Neuronal stem cell (in vitro differentiated cells): ENCODE measurements at regions not wholly inside any gene's neighbourhood (a gene's known extent, or its start where the extent isn't known, plus 50 kb on each side); places are given as distances from the start of the nearest gene placed in this dataset.
"Not testable (repeated sequence)": the region's sequence is repeated elsewhere in the genome, so short reads cannot be mapped to it uniquely, and the experiment has no call there.

ENCODE experiments used
- DNase-seq: peaks from one replicate; pipeline ENCODE4 v3.0.0-alpha.2; 2013; ENCODE audit warnings: low spot score
- H2AFZ ChIP-seq: one replicate; pipeline ENCODE4 v1.6.1; 2013; ENCODE audit warnings: mild to moderate bottlenecking, low read length, inconsistent platforms
- H2AK5ac ChIP-seq: 2 replicates; pipeline ENCODE4 v1.6.1; 2013; ENCODE audit warnings: low read depth, mild to moderate bottlenecking, inconsistent platforms, low read length, moderate library complexity, mixed read lengths
- H2BK120ac ChIP-seq: 2 replicates; pipeline ENCODE4 v1.6.1; 2013; ENCODE audit warnings: low read depth, mild to moderate bottlenecking, inconsistent platforms, low read length, moderate library complexity, mixed read lengths
- H2BK12ac ChIP-seq: one replicate; pipeline ENCODE4 v1.6.1; 2013; ENCODE audit warnings: low read length, inconsistent platforms
- H2BK15ac ChIP-seq: 2 replicates; pipeline ENCODE4 v1.6.1; 2013; ENCODE audit warnings: mild to moderate bottlenecking, low read length, inconsistent platforms, mixed read lengths
- H2BK5ac ChIP-seq: one replicate; pipeline ENCODE4 v1.6.1; 2013; ENCODE audit warnings: inconsistent platforms, mild to moderate bottlenecking, low read length, moderate library complexity
- H3K14ac ChIP-seq: one replicate; pipeline ENCODE4 v1.6.1; 2013; ENCODE audit warnings: low read length, inconsistent platforms
- H3K18ac ChIP-seq: 2 replicates; pipeline ENCODE4 v1.6.1; 2013; ENCODE audit warnings: low read length, inconsistent platforms
- H3K23ac ChIP-seq: 2 replicates; pipeline ENCODE4 v1.6.1; 2013; ENCODE audit warnings: low read depth, mild to moderate bottlenecking, mixed read lengths, low read length, inconsistent platforms; ENCODE audit not compliant: poor library complexity
- H3K27ac ChIP-seq: replicated peaks from 3 replicates; pipeline ENCODE4 v1.5.1; 2013; ENCODE audit warnings: low read length, inconsistent platforms
- H3K27me3 ChIP-seq, 3 experiments: 2 replicates each; pipeline ENCODE4 v1.6.1; 2013; ENCODE audit warnings: low read length in 3 of 3, mild to moderate bottlenecking in 2 of 3, inconsistent platforms in 1 of 3, low read depth in 1 of 3, mixed read lengths in 1 of 3, moderate library complexity in 1 of 3; ENCODE audit not compliant: control insufficient read depth in 3 of 3, insufficient read depth in 3 of 3
- H3K36me3 ChIP-seq, 2 donors: replicated peaks in 1 of 2; 2 replicates each; pipeline ENCODE4 v1.6.1; 2013; ENCODE audit warnings: low read length in 2 of 2; ENCODE audit not compliant: control insufficient read depth in 2 of 2, insufficient read depth in 2 of 2
- H3K4ac ChIP-seq: 2 replicates; pipeline ENCODE4 v1.6.1; 2013; ENCODE audit warnings: inconsistent platforms, mild to moderate bottlenecking, low read length, moderate library complexity
- H3K4me1 ChIP-seq, 2 donors: 1 replicate in 1 of 2; 2 replicates in 1 of 2; pipeline ENCODE4 v1.6.1; 2013; ENCODE audit warnings: low read length in 2 of 2, low read depth in 1 of 2; ENCODE audit not compliant: control insufficient read depth in 2 of 2, insufficient read depth in 1 of 2
- H3K4me2 ChIP-seq: one replicate; pipeline ENCODE4 v1.6.1; 2013; ENCODE audit warnings: mild to moderate bottlenecking, low read length, inconsistent platforms; ENCODE audit not compliant: insufficient read depth, poor library complexity, severe bottlenecking
- H3K4me3 ChIP-seq, 2 donors: 2 replicates each; pipeline ENCODE4 v1.5.1; 2013; ENCODE audit warnings: low read length in 2 of 2, mild to moderate bottlenecking in 2 of 2, inconsistent platforms in 1 of 2, moderate library complexity in 1 of 2
- H3K79me1 ChIP-seq: one replicate; pipeline ENCODE4 v1.6.1; 2013; ENCODE audit warnings: low read depth, mild to moderate bottlenecking, inconsistent platforms, low read length, moderate library complexity
- H3K9ac ChIP-seq: one replicate; pipeline ENCODE4 v1.6.1; 2013; ENCODE audit warnings: mild to moderate bottlenecking, low read depth, low read length, inconsistent platforms; ENCODE audit not compliant: poor library complexity
- H3K9me3 ChIP-seq, 2 donors: replicated peaks in 1 of 2; 2 replicates each; pipeline versions ENCODE3 to v1.6.1; 2013; ENCODE audit warnings: low read length in 2 of 2, mild to moderate bottlenecking in 2 of 2, inconsistent platforms in 1 of 2, low read depth in 1 of 2, mixed read lengths in 1 of 2, moderate library complexity in 1 of 2; ENCODE audit not compliant: control insufficient read depth in 2 of 2, insufficient read depth in 1 of 2
- H4K8ac ChIP-seq: one replicate; pipeline ENCODE4 v1.6.1; 2013; ENCODE audit warnings: low read depth, mild to moderate bottlenecking, inconsistent platforms, low read length, moderate library complexity
- H4K91ac ChIP-seq: one replicate; pipeline ENCODE4 v1.6.1; 2013; ENCODE audit warnings: low read length, low read depth, mild to moderate bottlenecking, inconsistent platforms; ENCODE audit not compliant: poor library complexity
- WGBS, 2 donors: extraction: QIAGEN DNeasy Blood & Tissue Kit; methylation state at CpG; one replicate each; pipeline ENCODE4 v1.1.7; 2013; ENCODE audit warnings: missing lambda C conversion rate in 2 of 2, mixed read lengths in 1 of 2; ENCODE audit not compliant: insufficient read length in 2 of 2, insufficient replicate concordance in 1 of 2; ENCODE audit errors: extremely low coverage in 2 of 2; 5-methylcytosine and 5-hydroxymethylcytosine counted together

DNA sequence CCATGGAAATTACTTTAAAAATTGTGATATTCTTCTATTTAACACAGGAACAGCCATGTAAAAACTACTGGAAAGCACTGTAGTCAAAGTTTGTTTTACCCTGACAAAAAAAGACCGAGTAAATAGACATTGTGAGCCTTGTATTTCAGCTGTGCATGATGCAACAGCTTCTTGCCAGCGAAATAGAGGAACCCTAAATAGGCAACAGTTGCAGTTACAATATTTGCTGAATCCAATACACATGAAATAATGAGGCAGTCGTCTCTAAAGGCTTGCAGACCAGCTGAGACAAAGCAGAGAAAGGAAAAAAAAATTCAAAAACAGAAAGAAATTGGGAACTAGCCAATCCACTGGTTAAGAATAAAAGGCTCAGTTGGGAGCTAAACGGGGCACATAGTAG, 1001.1 kb downstream of the OLFM4 start:
- no peaks in the 10 kb centered on the region for H3K27me3 ChIP-seq
- peaks cover 1 to 5% of the 10 kb centered on the region in 2 donors for H3K4me1 ChIP-seq
- no peak overlapping the region for H3K4me2 ChIP-seq
- no peak overlapping the region for H2BK12ac ChIP-seq
- H4K8ac ChIP-seq = no peak overlapping the region
- H2BK120ac ChIP-seq = no peak overlapping the region
- no peaks in the 10 kb centered on the region for H3K36me3 ChIP-seq
- no peak overlapping the region for H2AK5ac ChIP-seq
- H3K23ac ChIP-seq = no peak overlapping the region
- no peak overlapping the region for H3K4me3 ChIP-seq
- no peaks in the 10 kb centered on the region for H3K79me1 ChIP-seq
- no peak overlapping the region for H4K91ac ChIP-seq
- peaks cover 0 to 15% of the 10 kb centered on the region in 2 donors for H3K9me3 ChIP-seq
- H3K4ac ChIP-seq = no peak overlapping the region
- H3K9ac ChIP-seq = no peak overlapping the region
- no peak overlapping the region for H3K18ac ChIP-seq
- no peak overlapping the region for H3K27ac ChIP-seq
- no peak overlapping the region for H2BK5ac ChIP-seq
- no peak overlapping the region for H2BK15ac ChIP-seq
- no peak overlapping the region for H3K14ac ChIP-seq
- peak overlapping the region; percentile 77 for H2AFZ ChIP-seq
- no CpG with 5 or more reads among the region's 4 CpGs for WGBS, 2 donors
- DNase-seq = no peak

- Histone ChIP-seq H2AK5ac (no peak overlapping the region), H3K4me2 (no peak overlapping the region), H2AFZ (no peak overlapping the region), H3K79me1 (no peaks in the 10 kb centered on the region), H3K23ac (no peak overlapping the region), H2BK15ac (no peak overlapping the region), H3K4me1 (peaks cover 1 to 5% of the 10 kb centered on the region in 2 donors), H3K9me3 (peaks cover 0 to 12% of the 10 kb centered on the region in 2 donors), H3K9ac (no peak overlapping the region), H4K91ac (no peak overlapping the region), H2BK5ac (no peak overlapping the region), H2BK12ac (no peak overlapping the region), H3K4me3 (no peak overlapping the region), H3K36me3 (no peaks in the 10 kb centered on the region), H2BK120ac (no peak overlapping the region), H3K27me3 (no peaks in the 10 kb centered on the region), H3K18ac (no peak overlapping the region), H3K4ac (no peak overlapping the region), H4K8ac (no peak overlapping the region), H3K27ac (no peak overlapping the region), H3K14ac (no peak overlapping the region)
- no CpG with 5 or more reads among the region's 6 CpGs for WGBS, 2 donors
- DNase-seq = no peak
Observed at GRCh38 chr13:54033323-54033861, 1004.8 kb downstream of the OLFM4 start.

DNA sequence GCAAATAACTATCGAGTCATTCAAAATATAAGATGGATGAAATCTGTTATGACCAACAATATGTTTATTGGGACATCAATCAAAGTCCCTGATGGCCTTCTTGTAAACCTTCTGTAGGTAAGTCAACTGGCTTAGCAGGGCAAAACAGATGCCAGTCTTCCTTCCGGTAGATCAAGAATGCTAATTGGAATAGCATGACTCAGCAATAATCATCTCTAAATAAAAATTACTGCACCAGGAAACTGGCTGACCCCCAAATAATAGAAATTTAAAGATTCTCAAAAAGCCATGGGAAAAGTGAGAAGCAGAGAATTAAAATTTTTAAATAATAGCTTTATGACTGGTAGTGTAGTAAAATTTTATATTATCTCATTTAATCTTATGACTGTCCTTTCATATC, 1005.4 kb downstream of the OLFM4 start:
- H2BK120ac ChIP-seq = no peak overlapping the region
- no peak for DNase-seq
- H3K9me3 ChIP-seq = peaks cover 0 to 12% of the 10 kb centered on the region in 2 donors
- no peak overlapping the region for H2AFZ ChIP-seq
- H3K9ac ChIP-seq = no peak overlapping the region
- no peak overlapping the region for H3K4me3 ChIP-seq
- no peak overlapping the region for H2BK12ac ChIP-seq
- no peak overlapping the region for H4K91ac ChIP-seq
- no peak overlapping the region for H2BK5ac ChIP-seq
- H3K4me2 ChIP-seq = no peak overlapping the region
- H2AK5ac ChIP-seq = no peak overlapping the region
- no peak overlapping the region for H3K4ac ChIP-seq
- no peak overlapping the region for H3K27ac ChIP-seq
- no CpG with 5 or more reads among the region's 2 CpGs for WGBS, 2 donors
- no peak overlapping the region for H3K14ac ChIP-seq
- no peaks in the 10 kb centered on the region for H3K36me3 ChIP-seq
- no peak overlapping the region for H2BK15ac ChIP-seq
- H3K18ac ChIP-seq = no peak overlapping the region
- H4K8ac ChIP-seq = no peak overlapping the region
- H3K27me3 ChIP-seq = no peaks in the 10 kb centered on the region
- H3K23ac ChIP-seq = no peak overlapping the region
- H3K4me1 ChIP-seq = peaks cover 1 to 4% of the 10 kb centered on the region in 2 donors
- no peaks in the 10 kb centered on the region for H3K79me1 ChIP-seq

- H3K4me3 ChIP-seq, H2AK5ac ChIP-seq, H3K36me3 ChIP-seq, H2BK120ac ChIP-seq, H4K91ac ChIP-seq, H2BK15ac ChIP-seq, H3K9me3 ChIP-seq, H2BK12ac ChIP-seq, H3K23ac ChIP-seq, H3K18ac ChIP-seq, H3K9ac ChIP-seq, H3K4ac ChIP-seq, H3K27me3 ChIP-seq, H2AFZ ChIP-seq, H4K8ac ChIP-seq, H3K4me1 ChIP-seq, H3K27ac ChIP-seq, DNase-seq, H3K4me2 ChIP-seq, H3K14ac ChIP-seq, H3K79me1 ChIP-seq, H2BK5ac ChIP-seq: not testable (repeated sequence)
- WGBS, 2 donors = no CpG with 5 or more reads among the region's 5 CpGs
Observed at GRCh38 chr13:54057416-54057815, 1028.8 kb downstream of the OLFM4 start.
